ENCODE measurements at regions not wholly inside any gene's neighbourhood (a gene's known extent, or its start where the extent isn't known, plus 50 kb on each side); places are given as distances from the start of the nearest gene placed in this dataset.

- DNase-seq = no peak
These were observed 215.5 kb downstream of the TRIB2 start for GRCh38 chr2:12932192-12932591.

- no peak for DNase-seq
These were observed 217.5 kb downstream of the TRIB2 start for GRCh38 chr2:12934146-12934756.

- no peak for DNase-seq
These were observed 218.5 kb downstream of the TRIB2 start for GRCh38 chr2:12935222-12935621.

- no peak for DNase-seq
These were observed 219.1 kb downstream of the TRIB2 start for GRCh38 chr2:12935796-12936195.

- no peak for DNase-seq
These were observed 224.5 kb downstream of the TRIB2 start for GRCh38 chr2:12941203-12941602.

- no peak for DNase-seq
These were observed 231.7 kb downstream of the TRIB2 start for GRCh38 chr2:12948231-12948960.

GRCh38 chr2:12948961-12949353 is 232.2 kb downstream of the TRIB2 start:
- DNase-seq = peak; percentile 33

- no peak for DNase-seq
These were observed 232.7 kb downstream of the TRIB2 start for GRCh38 chr2:12949406-12949805.

GRCh38 chr2:12950174-12950573 is 233.4 kb downstream of the TRIB2 start:
- no peak for DNase-seq

- DNase-seq = no peak
These were observed 234.4 kb downstream of the TRIB2 start for GRCh38 chr2:12950957-12951656.

- DNase-seq = no peak
These were observed 234.9 kb downstream of the TRIB2 start for GRCh38 chr2:12951657-12951973.

GRCh38 chr2:12953596-12953995 is 236.9 kb downstream of the TRIB2 start:
- DNase-seq = no peak

GRCh38 chr2:12955864-12956263 is 239.1 kb downstream of the TRIB2 start:
- no peak for DNase-seq

- no peak for DNase-seq
These were observed 240.5 kb downstream of the TRIB2 start for GRCh38 chr2:12957251-12957650.

- no peak for DNase-seq
These were observed 243.2 kb downstream of the TRIB2 start for GRCh38 chr2:12959935-12960334.

- no peak for DNase-seq
These were observed 243.9 kb downstream of the TRIB2 start for GRCh38 chr2:12960671-12961070.

- no peak for DNase-seq
These were observed 248.3 kb downstream of the TRIB2 start for GRCh38 chr2:12964904-12965539.

GRCh38 chr2:12965540-12966269 is 249.0 kb downstream of the TRIB2 start:
- DNase-seq = no peak

- no peak for DNase-seq
These were observed 251.1 kb downstream of the TRIB2 start for GRCh38 chr2:12967804-12968203.

GRCh38 chr2:12968399-12968798 is 251.7 kb downstream of the TRIB2 start:
- DNase-seq = no peak

GRCh38 chr2:12970861-12971260 is 254.1 kb downstream of the TRIB2 start:
- no peak for DNase-seq

- DNase-seq = no peak
These were observed 255.0 kb downstream of the TRIB2 start for GRCh38 chr2:12971581-12972365.

All from stimulated activated CD4-positive, alpha-beta T cell treated with anti-CD3 and anti-CD28 coated beads, Interleukin-15, amount 100 ng/mL, for 24 hours (primary cell).